Sciatic nerve (tissue), 2 donors: ENCODE measurements at regions not wholly inside any gene's neighbourhood (a gene's known extent, or its start where the extent isn't known, plus 50 kb on each side); places are given as distances from the start of the nearest gene placed in this dataset.
"Not testable (repeated sequence)": the region's sequence is repeated elsewhere in the genome, so short reads cannot be mapped to it uniquely, and the experiment has no call there.

ENCODE experiments used
- ATAC-seq: fragments of 200-7000 bp; cut with Tn5 transposase; one replicate; pipeline ENCODE4 v1.9.1; 2020; ENCODE audit warnings: mild to moderate bottlenecking, moderate library complexity
- DNase-seq: peaks from one replicate; pipeline ENCODE4 v3.0.0-alpha.2; 2020; ENCODE audit warnings: low spot score
- intact Hi-C: fragments of 100-400 bp; cut with DNase I; formaldehyde crosslinking; loops from one replicate; pipeline ENCODE4 v1.14.2; 2022
- donor health status: DM: no; HTN: no; CAD: no.
- donor health status: DM: no; HTN: no; CAD: no.

GRCh38 chr9:82454509-82455190 lies 466.1 kb downstream of the SPATA31D1 start:
- intact Hi-C loops, result no loop called here
- ATAC-seq, result no peak
- DNase-seq, result no peak

GRCh38 chr9:82456642-82457041 lies 468.1 kb downstream of the SPATA31D1 start:
- ATAC-seq (no peak), DNase-seq (no peak)
- intact Hi-C loops, result no loop called here

- DNase-seq, result no peak
- ATAC-seq, result no peak
- intact Hi-C loops, result no loop called here
These were observed 468.7 kb downstream of the SPATA31D1 start for GRCh38 chr9:82457298-82457697.

- intact Hi-C loops, result no loop called here
- DNase-seq (no peak), ATAC-seq (no peak)
These were observed 469.3 kb downstream of the SPATA31D1 start for GRCh38 chr9:82457891-82458290.

GRCh38 chr9:82458296-82458695 lies 469.7 kb downstream of the SPATA31D1 start:
- ATAC-seq, result no peak
- DNase-seq, result no peak
- intact Hi-C loops, result no loop called here

- intact Hi-C loops, result no loop called here
- DNase-seq, result no peak
- peak; percentile 63 for ATAC-seq
These were observed 478.2 kb downstream of the SPATA31D1 start for GRCh38 chr9:82466616-82467260.

GRCh38 chr9:82467436-82467835 lies 478.9 kb downstream of the SPATA31D1 start:
- intact Hi-C loops, result no loop called here
- ATAC-seq, result no peak

GRCh38 chr9:82474235-82474634 lies 485.7 kb downstream of the SPATA31D1 start:
- DNase-seq (no peak), ATAC-seq (no peak)
- intact Hi-C loops, result no loop called here

More at GRCh38 chr9:82467436-82467835, 478.9 kb downstream of the SPATA31D1 start:
- DNase-seq, result no peak

GRCh38 chr9:82475584-82476301 lies 487.2 kb downstream of the SPATA31D1 start:
- DNase-seq (no peak), ATAC-seq (no peak)

GRCh38 chr9:82480921-82481320 lies 492.3 kb downstream of the SPATA31D1 start:
- intact Hi-C loops, result no loop called here
- DNase-seq (no peak), ATAC-seq (no peak)

More at GRCh38 chr9:82475584-82476301, 487.2 kb downstream of the SPATA31D1 start:
- intact Hi-C loops, result no loop called here

- intact Hi-C loops, result no loop called here
- no peak for ATAC-seq
These were observed 499.4 kb downstream of the SPATA31D1 start for GRCh38 chr9:82487935-82488312.

GRCh38 chr9:82488313-82489200 lies 500.0 kb downstream of the SPATA31D1 start:
- ATAC-seq (peak; percentile 96), DNase-seq (no peak)
- intact Hi-C loops, result no loop called here

More at GRCh38 chr9:82487935-82488312, 499.4 kb downstream of the SPATA31D1 start:
- DNase-seq, result no peak

- intact Hi-C loops, result no loop called here
- ATAC-seq (peak; percentile 67), DNase-seq (no peak)
These were observed 500.7 kb downstream of the SPATA31D1 start for GRCh38 chr9:82489201-82489821.

GRCh38 chr9:82490019-82490499 lies 501.5 kb downstream of the SPATA31D1 start:
- ATAC-seq (no peak), DNase-seq (no peak)
- intact Hi-C loops, result no loop called here

- ATAC-seq, intact Hi-C loops, DNase-seq: not testable (repeated sequence)
These were observed 502.2 kb downstream of the SPATA31D1 start for GRCh38 chr9:82490821-82491220.

- no peak for ATAC-seq
- intact Hi-C loops, result no loop called here
- no peak for DNase-seq
These were observed 503.0 kb downstream of the SPATA31D1 start for GRCh38 chr9:82491604-82492003.

- intact Hi-C loops, result no loop called here
- DNase-seq (no peak), ATAC-seq (no peak)
These were observed 503.7 kb downstream of the SPATA31D1 start for GRCh38 chr9:82492274-82492673.
